ENCODE measurements at regions not wholly inside any gene's neighbourhood (a gene's known extent, or its start where the extent isn't known, plus 50 kb on each side); places are given as distances from the start of the nearest gene placed in this dataset.

GRCh38 chr13:94811753-94812152 lies 99.4 kb upstream of the SOX21 start:
- Histone ChIP-seq H3K27ac (ENCODE audit: low read depth) (no peak overlapping the region), H3K79me2 (replicated peaks; ENCODE audit: insufficient read depth) (no peaks in the 10 kb centered on the region), H4K20me1 (replicated peaks; ENCODE audit: insufficient read depth) (no peaks in the 10 kb centered on the region), H3K4me2 (no peak overlapping the region), H3F3A (replicated peaks; ENCODE audit: low read depth) (no peaks in the 10 kb centered on the region), H2AFZ (no peak overlapping the region), H3K4me1 (ENCODE audit: insufficient read depth) (no peaks in the 10 kb centered on the region), H3K9me2 (ENCODE audit: insufficient read depth) (no peaks in the 10 kb centered on the region), H3K27me3 (ENCODE audit: insufficient read depth) (no peaks in the 10 kb centered on the region), H3K4me3 (no peak overlapping the region), H3K36me3 (ENCODE audit: insufficient read depth) (no peaks in the 10 kb centered on the region)
- H3K27me3 Mint-ChIP-seq (ENCODE audit: insufficient read depth, low read depth, poor library complexity) = peaks cover 1% of the 10 kb centered on the region
- no peak for DNase-seq (ENCODE audit: low spot score)
- no peaks in the 10 kb centered on the region for H3K36me3 Mint-ChIP-seq (ENCODE audit: low read depth)
- H3K4me1 Mint-ChIP-seq = peaks cover 2% of the 10 kb centered on the region; the same call in 1 of the 3 replicates
- no peak for TF ChIP-seq REST (IDR thresholded peaks at IDR 0.05; ENCODE audit: unreplicated experiment)
- no peak for TF ChIP-seq ZNF331 (CRISPR knock-in tag; IDR thresholded peaks at IDR 0.05; ENCODE audit: low read depth)
- TF ChIP-seq STAT1 (IDR thresholded peaks at IDR 0.05; ENCODE audit: unreplicated experiment) = no peak
- no peak for TF ChIP-seq JUNB (IDR thresholded peaks at IDR 0.05; ENCODE audit: unreplicated experiment)
- no peak for TF ChIP-seq ZNF462 (CRISPR knock-in tag; IDR thresholded peaks at IDR 0.05)
- TF ChIP-seq EZH2 (IDR thresholded peaks at IDR 0.05; ENCODE audit: low read depth, unreplicated experiment) = no peak
- TF ChIP-seq ETS1 (IDR thresholded peaks at IDR 0.05) = no peak
- no peak for TF ChIP-seq ZNF114 (CRISPR knock-in tag; IDR thresholded peaks at IDR 0.05)
- TF ChIP-seq CREB1 (CRISPR knock-in tag; IDR thresholded peaks at IDR 0.05; ENCODE audit: low read depth) = no peak
- TF ChIP-seq POLR2AphosphoS5 (IDR thresholded peaks at IDR 0.05; ENCODE audit: low read depth) = no peak
- TF ChIP-seq NANOG (IDR thresholded peaks at IDR 0.05; ENCODE audit: borderline replicate concordance) = no peak
- no peak for TF ChIP-seq CTCF (conservative IDR thresholded peaks at IDR 0.05; ENCODE audit: low read depth in 2 of 2)
- TF ChIP-seq EZH2phosphoT487 (IDR thresholded peaks at IDR 0.05; ENCODE audit: unreplicated experiment) = no peak
- no peak for ATAC-seq
- no peak overlapping the region for H3K4me3 Mint-ChIP-seq
- no peaks in the 10 kb centered on the region for H3K9me3 Mint-ChIP-seq
- no peak overlapping the region for H3K27ac Mint-ChIP-seq
